ENCODE measurements at regions not wholly inside any gene's neighbourhood (a gene's known extent, or its start where the extent isn't known, plus 50 kb on each side); places are given as distances from the start of the nearest gene placed in this dataset.

- TF ChIP-seq EZH2phosphoT487 (IDR thresholded peaks at IDR 0.05; ENCODE audit: low read depth), result no peak
- TF ChIP-seq, protein P1, sequence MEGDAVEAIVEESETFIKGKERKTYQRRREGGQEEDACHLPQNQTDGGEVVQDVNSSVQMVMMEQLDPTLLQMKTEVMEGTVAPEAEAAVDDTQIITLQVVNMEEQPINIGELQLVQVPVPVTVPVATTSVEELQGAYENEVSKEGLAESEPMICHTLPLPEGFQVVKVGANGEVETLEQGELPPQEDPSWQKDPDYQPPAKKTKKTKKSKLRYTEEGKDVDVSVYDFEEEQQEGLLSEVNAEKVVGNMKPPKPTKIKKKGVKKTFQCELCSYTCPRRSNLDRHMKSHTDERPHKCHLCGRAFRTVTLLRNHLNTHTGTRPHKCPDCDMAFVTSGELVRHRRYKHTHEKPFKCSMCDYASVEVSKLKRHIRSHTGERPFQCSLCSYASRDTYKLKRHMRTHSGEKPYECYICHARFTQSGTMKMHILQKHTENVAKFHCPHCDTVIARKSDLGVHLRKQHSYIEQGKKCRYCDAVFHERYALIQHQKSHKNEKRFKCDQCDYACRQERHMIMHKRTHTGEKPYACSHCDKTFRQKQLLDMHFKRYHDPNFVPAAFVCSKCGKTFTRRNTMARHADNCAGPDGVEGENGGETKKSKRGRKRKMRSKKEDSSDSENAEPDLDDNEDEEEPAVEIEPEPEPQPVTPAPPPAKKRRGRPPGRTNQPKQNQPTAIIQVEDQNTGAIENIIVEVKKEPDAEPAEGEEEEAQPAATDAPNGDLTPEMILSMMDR (IDR thresholded peaks at IDR 0.05; ENCODE audit: low read depth, low read length), result no peak
- Histone ChIP-seq H3K27ac (ENCODE audit: low read length) (no peak overlapping the region), H3K9me3 (ENCODE audit: insufficient read depth, low read length) (no peaks in the 10 kb centered on the region), H3K79me2 (ENCODE audit: low read length) (no peaks in the 10 kb centered on the region), H2AFZ (ENCODE audit: low read depth, low read length) (no peak overlapping the region), H3K27me3 (ENCODE audit: low read depth, low read length) (no peaks in the 10 kb centered on the region; the same call in 1 of the 2 replicates), H3K9ac (ENCODE audit: low read length) (no peak overlapping the region), H3K36me3 (replicated peaks; ENCODE audit: low read depth, low read length) (no peaks in the 10 kb centered on the region), H4K20me1 (ENCODE audit: insufficient read depth, low read length) (no peaks in the 10 kb centered on the region), H3K4me3 (ENCODE audit: low read length) (no peak overlapping the region), H3K4me1 (ENCODE audit: low read length) (no peaks in the 10 kb centered on the region), H3K4me2 (ENCODE audit: low read length) (no peak overlapping the region)
Observed at GRCh38 chr12:124622331-124622730, 54.9 kb upstream of the NCOR2 start.

GRCh38 chr12:124621296-124621660, 53.9 kb upstream of the NCOR2 start:
- Histone ChIP-seq H3K9me3 (ENCODE audit: insufficient read depth, low read length) (no peaks in the 10 kb centered on the region), H3K4me2 (ENCODE audit: low read length) (no peak overlapping the region), H3K4me1 (ENCODE audit: low read length) (no peaks in the 10 kb centered on the region), H3K36me3 (replicated peaks; ENCODE audit: low read depth, low read length) (no peaks in the 10 kb centered on the region), H4K20me1 (ENCODE audit: insufficient read depth, low read length) (no peaks in the 10 kb centered on the region), H3K79me2 (ENCODE audit: low read length) (no peaks in the 10 kb centered on the region), H3K9ac (ENCODE audit: low read length) (no peak overlapping the region), H2AFZ (ENCODE audit: low read depth, low read length) (no peak overlapping the region), H3K27me3 (ENCODE audit: low read depth, low read length) (peaks cover 5% of the 10 kb centered on the region; the same call in 1 of the 2 replicates), H3K4me3 (ENCODE audit: low read length) (no peak overlapping the region), H3K27ac (ENCODE audit: low read length) (no peak overlapping the region)
- TF ChIP-seq, protein P1 (IDR thresholded peaks at IDR 0.05; ENCODE audit: low read depth, low read length), result no peak

DNA sequence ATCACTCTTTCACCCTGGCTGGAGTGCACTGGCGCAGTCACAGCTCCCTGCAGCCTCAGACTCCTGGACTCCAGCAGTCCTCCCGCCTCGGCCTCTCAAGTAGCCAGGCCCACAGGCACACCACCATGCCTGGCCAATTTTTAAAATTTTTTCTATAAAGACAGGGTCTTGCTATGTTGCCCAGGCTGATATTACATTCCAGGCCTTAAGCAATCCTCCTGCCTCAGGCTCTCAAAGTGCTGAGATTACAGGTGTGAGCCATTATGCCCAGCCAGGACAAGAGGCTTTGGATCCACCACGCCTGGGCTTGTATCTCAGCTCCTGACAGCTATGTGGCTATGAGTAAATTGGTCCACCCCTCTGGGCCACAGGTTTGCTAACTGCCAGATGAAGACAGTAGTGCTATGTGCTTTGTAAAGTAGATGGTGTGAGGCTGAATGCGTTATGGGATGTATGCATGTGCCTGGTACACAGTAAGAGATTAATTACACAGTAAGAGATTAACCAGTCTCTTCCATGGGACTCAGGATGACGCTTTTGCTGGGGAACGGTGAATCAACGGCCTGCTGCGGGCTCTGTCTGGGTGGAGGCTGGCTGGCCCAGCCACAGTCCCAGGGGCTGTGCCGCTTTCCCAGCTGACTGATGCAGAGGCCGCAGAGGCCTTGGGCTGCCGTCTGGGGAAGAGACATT, 53.3 kb upstream of the NCOR2 start:
- Histone ChIP-seq H3K9me3 (ENCODE audit: insufficient read depth, low read length) (no peaks in the 10 kb centered on the region), H3K9ac (ENCODE audit: low read length) (no peak overlapping the region), H3K27ac (ENCODE audit: low read length) (no peak overlapping the region), H3K4me3 (ENCODE audit: low read length) (no peak overlapping the region), H2AFZ (ENCODE audit: low read depth, low read length) (no peak overlapping the region), H3K27me3 (ENCODE audit: low read depth, low read length) (peaks cover 5% of the 10 kb centered on the region; the same call in 1 of the 2 replicates), H3K4me2 (ENCODE audit: low read length) (no peak overlapping the region), H3K4me1 (ENCODE audit: low read length) (no peaks in the 10 kb centered on the region), H3K79me2 (ENCODE audit: low read length) (no peaks in the 10 kb centered on the region), H3K36me3 (replicated peaks; ENCODE audit: low read depth, low read length) (no peaks in the 10 kb centered on the region), H4K20me1 (ENCODE audit: insufficient read depth, low read length) (no peaks in the 10 kb centered on the region)
- no peak for TF ChIP-seq EZH2phosphoT487 (IDR thresholded peaks at IDR 0.05; ENCODE audit: low read depth)
- TF ChIP-seq, protein P1 (IDR thresholded peaks at IDR 0.05; ENCODE audit: low read depth, low read length), result no peak

- no peaks in the 10 kb centered on the region for H3K36me3 ChIP-seq (replicated peaks; ENCODE audit: low read depth, low read length)
- H3K4me2 ChIP-seq (ENCODE audit: low read length), result no peak overlapping the region
- TF ChIP-seq, protein P1 (IDR thresholded peaks at IDR 0.05; ENCODE audit: low read depth, low read length), result no peak
- TF ChIP-seq EZH2phosphoT487 (IDR thresholded peaks at IDR 0.05; ENCODE audit: low read depth), result no peak
- H3K27ac ChIP-seq (ENCODE audit: low read length), result no peak overlapping the region
- peaks cover 9% of the 10 kb centered on the region; the same call in 1 of the 2 replicates for H3K27me3 ChIP-seq (ENCODE audit: low read depth, low read length)
- H4K20me1 ChIP-seq (ENCODE audit: insufficient read depth, low read length), result no peaks in the 10 kb centered on the region
- no peaks in the 10 kb centered on the region for H3K9me3 ChIP-seq (ENCODE audit: insufficient read depth, low read length)
- H3K4me1 ChIP-seq (ENCODE audit: low read length), result no peaks in the 10 kb centered on the region
- no peak overlapping the region for H3K9ac ChIP-seq (ENCODE audit: low read length)
- H3K4me3 ChIP-seq (ENCODE audit: low read length), result no peak overlapping the region
- H2AFZ ChIP-seq (ENCODE audit: low read depth, low read length), result no peak overlapping the region
- H3K79me2 ChIP-seq (ENCODE audit: low read length), result no peaks in the 10 kb centered on the region
Observed at GRCh38 chr12:124618291-124618902, 51.0 kb upstream of the NCOR2 start.
